HepG2 (cell line): ENCODE measurements at regions not wholly inside any gene's neighbourhood (a gene's known extent, or its start where the extent isn't known, plus 50 kb on each side); places are given as distances from the start of the nearest gene placed in this dataset.

Experiments
- ARNTL ChIP-seq: sonication (generic); formaldehyde crosslinking; IDR thresholded peaks from 2 replicates; pipeline ENCODE4 v1.4.0; 2020; ENCODE audit warnings: mild to moderate bottlenecking, missing genetic modification reagents
- EZH2 ChIP-seq: conservative IDR thresholded peaks from 2 replicates; pipeline ENCODE4 v1.6.1; 2012; ENCODE audit warnings: mild to moderate bottlenecking, low read depth, low read length, moderate library complexity
- HDAC1 ChIP-seq: sonication (generic); formaldehyde crosslinking; IDR thresholded peaks from 2 replicates; pipeline ENCODE4 v1.5.1; 2020; ENCODE audit warnings: mild to moderate bottlenecking, missing genetic modification reagents
- HIVEP1 ChIP-seq: sonication (generic); formaldehyde crosslinking; IDR thresholded peaks from 2 replicates; pipeline ENCODE4 v1.4.0; 2020; ENCODE audit warnings: mild to moderate bottlenecking, missing genetic modification reagents
- MYC ChIP-seq: sonication (generic); formaldehyde crosslinking; IDR thresholded peaks from 2 replicates; pipeline ENCODE4 v1.9.0; 2021; ENCODE audit warnings: missing genetic modification reagents, borderline replicate concordance
- MYNN ChIP-seq: sonication (generic); formaldehyde crosslinking; IDR thresholded peaks from 2 replicates; pipeline ENCODE4 v1.4.0; 2020; ENCODE audit warnings: mild to moderate bottlenecking, low read depth, missing genetic modification reagents
- NFKBIZ ChIP-seq: IDR thresholded peaks from 2 replicates; pipeline ENCODE4 v1.6.1; 2018; ENCODE audit warnings: missing genetic modification reagents, missing compliant biosample characterization
- TF ChIP-seq, protein P1 (sequence below): sonication (generic); formaldehyde crosslinking; IDR thresholded peaks from 2 replicates; pipeline ENCODE4 v1.4.0; 2020; ENCODE audit warnings: missing genetic modification reagents, borderline replicate concordance
- TF ChIP-seq, protein P2 (sequence below): sonication (generic); formaldehyde crosslinking; IDR thresholded peaks from 2 replicates; pipeline ENCODE4 v1.5.0; 2020; ENCODE audit warnings: missing genetic modification reagents, mild to moderate bottlenecking, borderline replicate concordance
- TF ChIP-seq, protein P3 (sequence below): sonication (generic); formaldehyde crosslinking; IDR thresholded peaks from 2 replicates; pipeline ENCODE4 v1.8.0; 2022; ENCODE audit warnings: missing genetic modification reagents, mild to moderate bottlenecking, borderline replicate concordance

DNA sequence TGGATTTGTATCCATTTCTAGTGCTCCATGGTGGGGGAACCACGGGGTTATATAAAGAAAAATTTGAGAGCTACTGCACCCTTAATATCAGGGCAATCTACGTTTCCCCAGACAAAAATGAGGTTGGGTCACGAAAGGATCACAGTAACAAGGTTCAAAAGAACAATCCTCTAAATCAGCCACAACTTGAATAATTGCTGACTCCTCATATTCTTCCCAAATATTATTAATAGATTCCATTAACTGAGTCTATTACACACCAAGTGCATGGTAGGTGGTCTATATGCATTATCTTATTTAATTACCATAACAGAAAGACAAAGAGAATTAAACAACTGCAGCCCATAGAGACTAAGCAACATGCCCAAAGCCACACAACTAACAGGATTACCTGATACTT lies 438.2 kb downstream of the ETNK1 start:
- TF ChIP-seq, protein P1, sequence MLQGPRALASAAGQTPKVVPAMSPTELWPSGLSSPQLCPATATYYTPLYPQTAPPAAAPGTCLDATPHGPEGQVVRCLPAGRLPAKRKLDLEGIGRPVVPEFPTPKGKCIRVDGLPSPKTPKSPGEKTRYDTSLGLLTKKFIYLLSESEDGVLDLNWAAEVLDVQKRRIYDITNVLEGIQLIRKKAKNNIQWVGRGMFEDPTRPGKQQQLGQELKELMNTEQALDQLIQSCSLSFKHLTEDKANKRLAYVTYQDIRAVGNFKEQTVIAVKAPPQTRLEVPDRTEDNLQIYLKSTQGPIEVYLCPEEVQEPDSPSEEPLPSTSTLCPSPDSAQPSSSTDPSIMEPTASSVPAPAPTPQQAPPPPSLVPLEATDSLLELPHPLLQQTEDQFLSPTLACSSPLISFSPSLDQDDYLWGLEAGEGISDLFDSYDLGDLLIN = no peak
- TF ChIP-seq HIVEP1 = no peak
- TF ChIP-seq, protein P2, sequence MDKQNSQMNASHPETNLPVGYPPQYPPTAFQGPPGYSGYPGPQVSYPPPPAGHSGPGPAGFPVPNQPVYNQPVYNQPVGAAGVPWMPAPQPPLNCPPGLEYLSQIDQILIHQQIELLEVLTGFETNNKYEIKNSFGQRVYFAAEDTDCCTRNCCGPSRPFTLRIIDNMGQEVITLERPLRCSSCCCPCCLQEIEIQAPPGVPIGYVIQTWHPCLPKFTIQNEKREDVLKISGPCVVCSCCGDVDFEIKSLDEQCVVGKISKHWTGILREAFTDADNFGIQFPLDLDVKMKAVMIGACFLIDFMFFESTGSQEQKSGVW (CRISPR knock-in tag) = no peak
- no peak for TF ChIP-seq NFKBIZ
- no peak for TF ChIP-seq HDAC1 (CRISPR knock-in tag)
- no peak for TF ChIP-seq MYC (CRISPR knock-in tag)
- TF ChIP-seq, protein P3, sequence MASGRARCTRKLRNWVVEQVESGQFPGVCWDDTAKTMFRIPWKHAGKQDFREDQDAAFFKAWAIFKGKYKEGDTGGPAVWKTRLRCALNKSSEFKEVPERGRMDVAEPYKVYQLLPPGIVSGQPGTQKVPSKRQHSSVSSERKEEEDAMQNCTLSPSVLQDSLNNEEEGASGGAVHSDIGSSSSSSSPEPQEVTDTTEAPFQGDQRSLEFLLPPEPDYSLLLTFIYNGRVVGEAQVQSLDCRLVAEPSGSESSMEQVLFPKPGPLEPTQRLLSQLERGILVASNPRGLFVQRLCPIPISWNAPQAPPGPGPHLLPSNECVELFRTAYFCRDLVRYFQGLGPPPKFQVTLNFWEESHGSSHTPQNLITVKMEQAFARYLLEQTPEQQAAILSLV (CRISPR knock-in tag) = no peak
- no peak for TF ChIP-seq MYNN (CRISPR knock-in tag)
- TF ChIP-seq EZH2 = no peak
- TF ChIP-seq ARNTL (CRISPR knock-in tag) = no peak
